ENCODE measurements at regions not wholly inside any gene's neighbourhood (a gene's known extent, or its start where the extent isn't known, plus 50 kb on each side); places are given as distances from the start of the nearest gene placed in this dataset.
A peak's percentile ranks its signal among the peaks of the same experiment; 100 is the strongest.

DNA sequence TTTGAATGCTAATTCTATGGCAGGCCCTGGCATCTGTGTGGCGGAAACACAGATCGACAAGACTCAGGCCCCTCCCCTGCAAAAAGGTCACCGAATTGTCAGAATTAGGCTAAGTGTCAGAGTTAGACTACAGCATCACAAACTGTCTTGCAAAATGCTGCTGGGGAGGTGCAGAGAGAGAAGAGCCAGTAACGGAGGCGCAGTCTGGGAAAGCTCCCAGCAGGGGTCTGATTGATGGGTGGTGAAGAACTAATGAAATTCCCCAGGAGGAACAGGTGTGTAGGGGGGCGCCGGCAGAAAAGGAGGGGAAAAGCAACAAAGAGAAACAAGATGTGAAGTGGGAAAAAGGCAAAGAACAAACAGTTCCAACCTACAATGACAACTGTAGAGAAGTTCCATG, 72.7 kb upstream of the TAMM41 start:
- no peak for DNase-seq

DNA sequence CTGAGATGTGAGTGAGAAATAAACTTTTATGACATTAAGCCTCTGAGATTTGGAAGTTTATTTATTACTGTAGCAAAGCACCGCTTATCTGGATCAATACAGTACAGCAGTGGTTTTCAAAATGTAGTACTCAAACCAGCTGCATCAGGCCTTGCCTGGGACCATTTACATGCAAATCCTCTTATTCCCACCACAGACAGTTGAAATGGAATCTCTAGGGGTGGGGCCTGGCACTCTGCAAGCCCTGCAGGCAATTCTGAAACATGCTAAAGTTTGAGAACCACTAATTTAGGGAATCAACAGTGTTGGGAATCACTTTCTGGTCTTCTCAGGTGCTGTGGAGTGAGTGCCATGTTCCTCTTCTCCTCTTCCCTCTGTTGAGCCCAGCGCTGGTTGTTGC, 77.8 kb upstream of the TAMM41 start:
- DNase-seq = no peak

DNA sequence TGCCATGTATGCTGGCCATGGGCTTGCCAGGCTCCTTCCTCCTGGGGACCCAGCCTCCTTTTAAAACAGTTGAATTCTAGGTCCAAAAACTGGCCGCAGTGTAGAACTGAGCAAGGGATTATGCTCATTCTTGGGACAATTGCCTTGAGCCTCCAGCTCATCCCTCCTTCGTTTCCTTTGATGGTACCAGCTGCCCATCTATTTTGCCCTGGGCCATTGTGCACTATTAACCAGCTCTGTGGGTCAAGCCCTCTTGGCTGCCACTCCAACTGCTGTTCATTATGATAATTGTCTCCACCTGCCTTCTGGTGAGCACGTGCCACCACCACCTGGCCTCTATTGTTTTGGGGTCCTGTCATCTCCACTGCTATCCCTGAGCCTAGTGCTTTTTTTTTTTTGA, 75.8 kb upstream of the SYN2 start:
- DNase-seq = peak; percentile 26

- no peak for DNase-seq
These were observed 74.7 kb upstream of the SYN2 start for GRCh38 chr3:11929531-11929930.

DNA sequence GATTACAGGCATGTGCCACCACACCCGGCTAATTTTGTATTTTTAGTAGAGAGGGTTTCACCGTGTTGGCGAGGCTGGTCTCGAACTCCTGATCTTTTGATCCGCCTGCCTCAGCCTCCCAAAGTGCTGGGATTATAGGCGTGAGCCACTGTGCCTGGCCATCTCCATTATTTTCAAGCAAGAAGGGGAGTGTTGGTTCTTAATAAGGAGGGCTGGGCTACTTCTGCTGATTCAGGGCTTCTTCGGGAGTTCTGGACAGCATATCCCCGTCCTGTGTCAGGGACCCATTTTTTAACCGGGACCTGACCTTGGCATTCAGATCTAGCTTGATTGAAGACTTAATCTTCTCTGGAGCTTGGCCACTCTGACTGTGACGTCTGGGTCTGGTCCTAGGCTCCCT, 74.1 kb upstream of the SYN2 start:
- no peak for DNase-seq

- DNase-seq = no peak
These were observed 71.6 kb upstream of the SYN2 start for GRCh38 chr3:11932636-11933035.

GRCh38 chr3:11933529-11933928, 70.7 kb upstream of the SYN2 start:
- DNase-seq = no peak

DNA sequence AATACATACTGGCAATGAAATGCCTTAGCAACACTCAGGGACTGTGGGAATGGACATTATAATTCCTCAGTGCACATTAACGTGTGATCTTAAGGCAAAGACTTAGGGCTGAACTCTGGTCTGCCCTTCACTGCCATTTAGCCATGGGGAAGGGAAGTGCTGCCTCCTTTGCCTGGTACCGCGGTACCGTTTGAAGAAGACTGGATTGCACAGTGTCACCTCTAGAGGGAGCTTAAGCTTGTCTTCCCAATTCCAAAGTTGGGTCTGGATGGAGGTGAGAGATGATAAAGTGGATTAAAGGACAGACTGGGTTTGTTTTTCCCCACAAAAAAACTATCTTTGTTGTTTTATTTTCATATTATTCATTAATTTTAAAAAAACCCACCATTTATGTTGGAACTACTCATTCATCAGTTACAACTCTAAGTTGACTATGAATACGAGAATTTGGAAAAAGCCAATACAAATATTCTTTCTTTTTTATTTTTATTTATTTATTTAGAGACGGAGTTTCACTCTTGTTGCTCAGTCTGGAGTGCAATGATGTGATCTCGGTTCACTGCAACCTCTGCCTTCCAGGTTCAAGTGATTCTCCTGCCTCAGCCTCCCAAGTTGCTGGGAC, 60.0 kb upstream of the SYN2 start:
- DNase-seq = peak; percentile 19

DNA sequence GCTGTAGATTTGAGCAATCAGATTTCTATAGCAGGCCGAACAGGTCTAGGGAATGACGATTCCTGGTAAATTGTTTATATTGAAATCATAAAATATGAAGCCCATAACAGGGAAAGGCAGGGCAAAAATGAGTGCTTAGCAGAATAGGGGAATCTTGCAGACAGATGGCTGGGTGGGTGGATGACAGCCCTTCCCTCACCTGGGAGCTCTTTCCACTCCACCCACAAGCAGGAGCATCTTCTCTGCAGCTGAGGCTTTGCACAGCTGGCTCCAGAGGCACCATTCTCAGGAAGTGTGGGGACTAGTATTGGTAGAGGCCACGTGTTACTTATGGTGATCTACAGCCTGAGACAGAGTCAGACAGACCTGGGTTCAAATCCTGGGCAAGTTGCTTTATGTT, 55.9 kb upstream of the SYN2 start:
- no peak for DNase-seq

DNA sequence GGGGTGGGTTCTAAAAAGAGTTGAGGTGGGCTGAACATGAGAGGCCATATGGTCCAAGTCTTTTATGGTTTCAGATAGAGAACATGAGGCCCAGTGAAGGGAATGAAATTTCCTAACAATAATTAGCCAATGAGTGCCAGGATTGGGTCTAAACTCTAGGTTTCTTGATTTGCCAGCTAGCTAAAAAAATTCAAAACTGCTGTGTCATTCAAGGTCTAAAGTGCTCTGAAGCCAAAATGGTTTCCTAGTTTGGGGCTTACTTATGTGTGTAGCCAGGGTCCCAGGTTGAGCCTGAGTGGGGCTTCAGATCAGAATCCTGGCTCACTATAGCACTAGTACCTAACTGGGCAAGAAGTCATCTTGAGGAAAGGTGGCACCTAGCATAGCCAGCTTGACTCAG, 55.3 kb upstream of the SYN2 start:
- no peak for DNase-seq

DNA sequence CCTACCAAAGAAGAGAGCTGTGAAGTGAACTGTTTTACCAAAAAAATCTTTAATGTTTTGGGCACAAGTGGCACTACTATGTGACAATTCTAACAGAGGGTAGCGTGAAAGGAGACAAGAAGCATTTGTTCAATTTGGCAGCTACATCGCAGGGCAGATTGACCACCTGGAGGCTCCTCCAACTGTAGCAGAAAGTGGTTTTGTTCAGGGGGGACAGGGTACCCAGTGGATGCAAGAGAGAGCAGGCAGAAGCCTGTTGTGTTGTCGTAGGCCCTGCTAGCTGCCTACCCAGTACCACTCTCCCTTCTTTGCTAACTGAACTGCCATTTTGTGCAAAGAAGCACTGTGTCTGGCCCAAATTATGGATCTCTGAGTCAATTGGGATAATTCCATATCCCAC, 54.8 kb upstream of the SYN2 start:
- DNase-seq = no peak

DNA sequence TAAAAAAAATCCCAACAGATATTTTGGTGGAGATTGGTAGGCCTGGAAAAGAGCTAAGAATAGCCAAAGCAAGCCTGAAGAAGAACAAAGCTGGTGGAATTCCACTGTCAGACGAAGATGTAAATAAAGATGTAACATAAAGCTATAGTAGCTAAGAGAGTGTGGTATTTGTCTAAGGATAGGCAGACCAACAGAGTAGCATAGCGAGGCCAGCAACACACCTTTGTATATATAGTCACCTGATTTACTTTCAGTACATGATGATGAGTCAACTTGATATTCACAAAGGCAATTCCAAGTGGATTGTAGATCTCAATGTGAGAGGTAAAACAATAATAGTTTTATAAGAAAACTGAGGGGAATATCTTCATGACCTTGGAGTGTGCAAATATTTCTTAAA, 53.6 kb upstream of the SYN2 start:
- no peak for DNase-seq

GRCh38 chr3:11953350-11953749, 50.8 kb upstream of the SYN2 start:
- no peak for DNase-seq

DNA sequence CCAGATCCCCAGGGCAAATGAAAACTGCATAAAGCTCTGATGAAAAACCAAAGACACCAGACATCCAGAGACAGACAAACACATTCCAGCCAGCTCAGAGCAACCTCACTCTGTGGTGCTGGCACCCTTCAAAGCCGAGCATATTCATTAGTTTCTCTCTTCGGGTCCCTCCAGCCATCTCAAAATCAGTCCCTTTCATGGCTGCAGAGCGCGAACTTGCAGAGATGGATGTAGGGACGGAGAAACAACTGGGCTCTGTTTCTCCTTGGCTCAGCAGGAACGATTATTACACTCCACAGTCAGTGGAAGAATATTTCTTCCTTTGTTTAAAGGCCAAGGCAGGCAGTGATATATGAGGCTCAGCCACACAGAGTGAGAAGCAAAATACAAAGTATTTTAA, 50.4 kb upstream of the SYN2 start:
- no peak for DNase-seq

GRCh38 chr3:11954312-11954934, 49.8 kb upstream of the SYN2 start:
- DNase-seq = peak; percentile 79

Data from NCI-H1092 (cell line).